Stomach (tissue), 4 donors: ENCODE measurements at regions not wholly inside any gene's neighbourhood (a gene's known extent, or its start where the extent isn't known, plus 50 kb on each side); places are given as distances from the start of the nearest gene placed in this dataset.

Experiments used
- POLR2A ChIP-seq, 4 donors: fragments of 450-650 bp; IDR thresholded peaks; one replicate each; pipeline ENCODE4 v1.6.1; 2016; ENCODE audit warnings: antibody characterized with exemption in 4 of 4, control low read depth in 2 of 4, mild to moderate bottlenecking in 1 of 4, moderate library complexity in 1 of 4
- TF ChIP-seq, protein P1 (sequence below), 7 experiments: fragments of 450-650 bp in 4 of 7; fragments of 200-600 bp in 3 of 7; sonication (generic) in 3 of 7; IDR thresholded peaks; one replicate each; pipeline ENCODE4 v1.5.1; 2016 to 2019; ENCODE audit warnings: antibody characterized with exemption in 7 of 7, control low read depth in 2 of 7, mild to moderate bottlenecking in 1 of 7

DNA sequence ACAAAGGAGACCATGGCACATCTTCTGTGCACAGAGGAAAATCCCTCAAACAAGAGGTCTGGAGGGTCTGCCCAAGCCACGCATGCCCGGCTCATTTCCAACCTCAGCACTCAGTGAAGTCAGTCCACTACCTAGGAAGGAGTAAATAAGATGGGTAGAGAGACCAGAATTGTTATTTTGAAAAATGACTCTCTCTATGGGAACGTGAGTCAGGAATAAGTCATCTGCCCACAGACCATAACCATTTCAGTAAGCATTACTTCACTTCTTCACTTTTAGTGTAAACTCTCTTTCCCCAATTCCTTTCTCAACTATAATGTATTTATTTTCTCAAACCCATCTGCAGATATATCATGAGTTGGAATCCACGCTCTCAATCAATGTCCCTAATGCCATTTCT lies 1039.9 kb upstream of the USP15 start:
- TF ChIP-seq, protein P1, sequence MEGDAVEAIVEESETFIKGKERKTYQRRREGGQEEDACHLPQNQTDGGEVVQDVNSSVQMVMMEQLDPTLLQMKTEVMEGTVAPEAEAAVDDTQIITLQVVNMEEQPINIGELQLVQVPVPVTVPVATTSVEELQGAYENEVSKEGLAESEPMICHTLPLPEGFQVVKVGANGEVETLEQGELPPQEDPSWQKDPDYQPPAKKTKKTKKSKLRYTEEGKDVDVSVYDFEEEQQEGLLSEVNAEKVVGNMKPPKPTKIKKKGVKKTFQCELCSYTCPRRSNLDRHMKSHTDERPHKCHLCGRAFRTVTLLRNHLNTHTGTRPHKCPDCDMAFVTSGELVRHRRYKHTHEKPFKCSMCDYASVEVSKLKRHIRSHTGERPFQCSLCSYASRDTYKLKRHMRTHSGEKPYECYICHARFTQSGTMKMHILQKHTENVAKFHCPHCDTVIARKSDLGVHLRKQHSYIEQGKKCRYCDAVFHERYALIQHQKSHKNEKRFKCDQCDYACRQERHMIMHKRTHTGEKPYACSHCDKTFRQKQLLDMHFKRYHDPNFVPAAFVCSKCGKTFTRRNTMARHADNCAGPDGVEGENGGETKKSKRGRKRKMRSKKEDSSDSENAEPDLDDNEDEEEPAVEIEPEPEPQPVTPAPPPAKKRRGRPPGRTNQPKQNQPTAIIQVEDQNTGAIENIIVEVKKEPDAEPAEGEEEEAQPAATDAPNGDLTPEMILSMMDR (IDR thresholded peaks at IDR 0.05): no peak
- TF ChIP-seq POLR2A (IDR thresholded peaks at IDR 0.05): no peak
